ENCODE measurements at regions not wholly inside any gene's neighbourhood (a gene's known extent, or its start where the extent isn't known, plus 50 kb on each side); places are given as distances from the start of the nearest gene placed in this dataset.
A peak's percentile ranks its signal among the peaks of the same experiment; 100 is the strongest.

- no peak for DNase-seq (ENCODE audit: low read depth)
Measured at GRCh38 chr21:27646056-27646455, 679.2 kb upstream of the ADAMTS5 start.

- peak; percentile 44 for DNase-seq (ENCODE audit: low read depth)
Measured at GRCh38 chr21:27645285-27645684, 678.4 kb upstream of the ADAMTS5 start.

GRCh38 chr21:27643326-27643725 lies 676.4 kb upstream of the ADAMTS5 start:
- DNase-seq (ENCODE audit: low read depth) = no peak

GRCh38 chr21:27639286-27639685 lies 672.4 kb upstream of the ADAMTS5 start:
- DNase-seq (ENCODE audit: low read depth) = no peak

GRCh38 chr21:27636656-27637055 lies 669.8 kb upstream of the ADAMTS5 start:
- DNase-seq (ENCODE audit: low read depth) = no peak

- DNase-seq (ENCODE audit: low read depth) = no peak
Measured at GRCh38 chr21:27633631-27634030, 666.7 kb upstream of the ADAMTS5 start.

- no peak for DNase-seq (ENCODE audit: low read depth)
Measured at GRCh38 chr21:27631471-27631870, 664.6 kb upstream of the ADAMTS5 start.

- no peak for DNase-seq (ENCODE audit: low read depth)
Measured at GRCh38 chr21:27622631-27623030, 655.7 kb upstream of the ADAMTS5 start.

GRCh38 chr21:27614231-27614630 lies 647.3 kb upstream of the ADAMTS5 start:
- no peak for DNase-seq (ENCODE audit: low read depth)

- DNase-seq (ENCODE audit: low read depth) = no peak
Measured at GRCh38 chr21:27606422-27606821, 639.5 kb upstream of the ADAMTS5 start.

- DNase-seq (ENCODE audit: low read depth) = no peak
Measured at GRCh38 chr21:27596196-27596595, 629.3 kb upstream of the ADAMTS5 start.

- no peak for DNase-seq (ENCODE audit: low read depth)
Measured at GRCh38 chr21:27595716-27596115, 628.8 kb upstream of the ADAMTS5 start.

GRCh38 chr21:27590271-27590670 lies 623.4 kb upstream of the ADAMTS5 start:
- DNase-seq (ENCODE audit: low read depth) = peak; percentile 93

- no peak for DNase-seq (ENCODE audit: low read depth)
Measured at GRCh38 chr21:27589781-27590180, 622.9 kb upstream of the ADAMTS5 start.

GRCh38 chr21:27586986-27587385 lies 620.1 kb upstream of the ADAMTS5 start:
- DNase-seq (ENCODE audit: low read depth) = no peak

- no peak for DNase-seq (ENCODE audit: low read depth)
Measured at GRCh38 chr21:27586326-27586725, 619.4 kb upstream of the ADAMTS5 start.

- no peak for DNase-seq (ENCODE audit: low read depth)
Measured at GRCh38 chr21:27584256-27584655, 617.4 kb upstream of the ADAMTS5 start.

GRCh38 chr21:27582948-27583430 lies 616.1 kb upstream of the ADAMTS5 start:
- no peak for DNase-seq (ENCODE audit: low read depth)

- DNase-seq (ENCODE audit: low read depth) = peak; percentile 31
Measured at GRCh38 chr21:27582246-27582947, 615.5 kb upstream of the ADAMTS5 start.

- peak; percentile 85 for DNase-seq (ENCODE audit: low read depth)
Measured at GRCh38 chr21:27581168-27581567, 614.3 kb upstream of the ADAMTS5 start.

- peak; percentile 67 for DNase-seq (ENCODE audit: low read depth)
Measured at GRCh38 chr21:27580276-27580675, 613.4 kb upstream of the ADAMTS5 start.

GRCh38 chr21:27578741-27579265 lies 611.9 kb upstream of the ADAMTS5 start:
- DNase-seq (ENCODE audit: low read depth) = no peak

- DNase-seq (ENCODE audit: low read depth) = peak; percentile 95
Measured at GRCh38 chr21:27572696-27573095, 605.8 kb upstream of the ADAMTS5 start.

GRCh38 chr21:27571706-27572105 lies 604.8 kb upstream of the ADAMTS5 start:
- DNase-seq (ENCODE audit: low read depth) = peak; percentile 89
